ENCODE measurements at regions not wholly inside any gene's neighbourhood (a gene's known extent, or its start where the extent isn't known, plus 50 kb on each side); places are given as distances from the start of the nearest gene placed in this dataset.

- TF ChIP-seq BHLHE40 (IDR thresholded peaks at IDR 0.05; ENCODE audit: low read depth, low read length) = no peak
Measured at GRCh38 chr15:70344666-70345065, 246.9 kb upstream of the TLE3 start (continued).

GRCh38 chr15:70343961-70344621, 246.4 kb upstream of the TLE3 start:
- Histone ChIP-seq H2BK20ac (ENCODE audit: low read depth, low read length) (no peak overlapping the region), H3K27me3 (ENCODE audit: control insufficient read depth, insufficient read depth, low read length) (peaks cover 42% of the 10 kb centered on the region), H3K18ac (ENCODE audit: low read depth, low read length) (no peak overlapping the region), H3K4ac (ENCODE audit: low read depth, low read length) (no peak overlapping the region), H2AFZ (replicated peaks; ENCODE audit: low read length, poor library complexity) (no peak overlapping the region), H4K20me1 (ENCODE audit: insufficient read depth, low read length) (no peaks in the 10 kb centered on the region), H2BK15ac (ENCODE audit: low read depth, low read length) (no peak overlapping the region), H3K14ac (replicated peaks; ENCODE audit: low read depth, low read length) (no peak overlapping the region), H2AK9ac (replicated peaks; ENCODE audit: low read depth, low read length, poor library complexity) (no peak overlapping the region), H3K27ac (ENCODE audit: insufficient read depth, low read length) (no peak overlapping the region), H3K36me3 (ENCODE audit: control insufficient read depth, insufficient read depth, low read length) (no peaks in the 10 kb centered on the region), H3K9me1 (ENCODE audit: insufficient read depth, low read length) (no peaks in the 10 kb centered on the region; the same call in 1 of the 2 replicates), H3K56ac (ENCODE audit: extremely low read depth, insufficient read depth, low read length) (no peak overlapping the region), H2BK5ac (ENCODE audit: low read depth, low read length, poor library complexity, severe bottlenecking) (no peak overlapping the region), H4K91ac (ENCODE audit: insufficient read depth, low read depth, low read length) (no peak overlapping the region), H3K4me1 (ENCODE audit: control insufficient read depth, insufficient read depth, low read length) (no peaks in the 10 kb centered on the region), H2BK120ac (ENCODE audit: low read depth, low read length) (no peak overlapping the region), H3K4me2 (ENCODE audit: low read depth, low read length) (no peak overlapping the region), H2AK5ac (ENCODE audit: low read depth, low read length) (no peak overlapping the region), H4K5ac (ENCODE audit: low read depth, low read length) (no peak overlapping the region), H3K9ac (ENCODE audit: low read depth, low read length) (no peak overlapping the region), H3K4me3 (ENCODE audit: insufficient read depth, low read depth, low read length) (no peak overlapping the region), H3K9me3 (ENCODE audit: control insufficient read depth, insufficient read depth, low read length) (no peaks in the 10 kb centered on the region; the same call in 1 of the 2 replicates), H3K79me1 (ENCODE audit: low read depth in 1 of 2, low read length in 2 of 2) (no peaks in the 10 kb centered on the region), H4K8ac (ENCODE audit: low read depth in 2 of 2, low read length in 2 of 2) (no peak overlapping the region), H3K23ac (ENCODE audit: low read depth, low read length) (no peak overlapping the region)
- in situ Hi-C loops (cut with MboI; ENCODE audit: low sequenced_read_pairs) = no loop called here
- ATAC-seq (ENCODE audit: low read depth) (no peak), DNase-seq (no peak)
- CTCF ChIA-PET = no interaction called here
- POLR2A ChIA-PET (ENCODE audit: unreplicated experiment) = no interaction called here
- WGBS, 2 experiments (ENCODE audit: extremely low coverage in 2 of 2, insufficient read length in 1 of 2) = no CpG with 5 or more reads among the region's 17 CpGs
- dilution Hi-C loops (cut with HindIII; ENCODE audit: low sequenced_read_pairs, unreplicated experiment) = no loop called here
- intact Hi-C loops (cut with micrococcal nuclease) = no loop called here
- BruUV-seq (replicated peaks) = no TSS peak
- no peak for TF ChIP-seq BHLHE40 (IDR thresholded peaks at IDR 0.05; ENCODE audit: low read depth, low read length)
- TF ChIP-seq RAD21 (IDR thresholded peaks at IDR 0.05; ENCODE audit: low read length) = no peak
- no peak for TF ChIP-seq SMC3 (IDR thresholded peaks at IDR 0.05; ENCODE audit: low read depth, low read length)
- no peak for TF ChIP-seq CHD1 (IDR thresholded peaks at IDR 0.05; ENCODE audit: low read depth, low read length)
